Testis (tissue), 2 donors: ENCODE measurements at regions not wholly inside any gene's neighbourhood (a gene's known extent, or its start where the extent isn't known, plus 50 kb on each side); places are given as distances from the start of the nearest gene placed in this dataset.

ENCODE experiments used
- DNase-seq: peaks from one replicate; pipeline ENCODE4 v3.0.0-alpha.2; 2019
- H3K27ac ChIP-seq, 2 donors: fragments of 200-600 bp; sonication (generic); one replicate each; pipeline ENCODE4 v1.5.1; 2019
- H3K27me3 ChIP-seq: fragments of 200-600 bp; sonication (generic); one replicate; pipeline ENCODE4 v1.5.1; 2019
- H3K36me3 ChIP-seq: fragments of 200-600 bp; sonication (generic); one replicate; pipeline ENCODE4 v1.5.1; 2017; ENCODE audit warnings: low read depth; ENCODE audit errors: missing control alignments
- H3K4me1 ChIP-seq: fragments of 200-600 bp; sonication (generic); one replicate; pipeline ENCODE4 v1.5.1; 2019
- H3K4me3 ChIP-seq, 2 donors: fragments of 200-600 bp; sonication (generic); one replicate each; pipeline ENCODE4 v1.5.1; 2017 to 2019
- H3K9me3 ChIP-seq: fragments of 200-600 bp; sonication (generic); one replicate; pipeline ENCODE4 v1.5.1; 2017
- CTCF ChIP-seq, 3 experiments: fragments of 450-650 bp in 2 of 3; fragments of 200-600 bp in 1 of 3; sonication (generic) in 1 of 3; IDR thresholded peaks; one replicate each; pipeline ENCODE4 v1.5.1; 2016 to 2019; ENCODE audit warnings: antibody characterized with exemption in 3 of 3, mild to moderate bottlenecking in 2 of 3, moderate library complexity in 1 of 3
- POLR2A ChIP-seq: fragments of 450-650 bp; IDR thresholded peaks from one replicate; pipeline ENCODE4 v1.6.1; 2017; ENCODE audit warnings: antibody characterized with exemption, mild to moderate bottlenecking, moderate library complexity
- WGBS, 2 donors: methylation state at CpG; one replicate each; pipeline ENCODE4 v1.1.5; 2018; 5-methylcytosine and 5-hydroxymethylcytosine counted together
- intact Hi-C: fragments of 100-400 bp; cut with DNase I; formaldehyde crosslinking; loops from one replicate; pipeline ENCODE4 v1.15.1; 2023; ENCODE audit warnings: low total_unique reads

GRCh38 chr13:26456650-26457049, 100.8 kb upstream of the WASF3 start:
- Histone ChIP-seq H3K4me1 (peaks cover 11% of the 10 kb centered on the region), H3K4me3 (no peak overlapping the region), H3K27me3 (no peaks in the 10 kb centered on the region), H3K27ac (no peak overlapping the region), H3K36me3 (no peaks in the 10 kb centered on the region), H3K9me3 (no peaks in the 10 kb centered on the region)
- intact Hi-C loops = no loop called here
- no peak for DNase-seq
- 72 to 83% methylated on average over 2 of the region's 2 CpGs for WGBS, 2 donors
- no peak for TF ChIP-seq CTCF (IDR thresholded peaks at IDR 0.05)
- TF ChIP-seq POLR2A = no peak

GRCh38 chr13:26457212-26457611, 100.3 kb upstream of the WASF3 start:
- TF ChIP-seq CTCF (IDR thresholded peaks at IDR 0.05) (no peak), POLR2A (no peak)

GRCh38 chr13:26458196-26458749, 99.2 kb upstream of the WASF3 start:
- TF ChIP-seq POLR2A (no peak), CTCF (IDR thresholded peaks at IDR 0.05) (no peak)
- Histone ChIP-seq H3K4me1 (peaks cover 11% of the 10 kb centered on the region), H3K9me3 (no peaks in the 10 kb centered on the region), H3K36me3 (no peaks in the 10 kb centered on the region), H3K27me3 (no peaks in the 10 kb centered on the region), H3K4me3 (no peak overlapping the region), H3K27ac (no peak overlapping the region)
- intact Hi-C loops = no loop called here
- 52 to 64% methylated on average over 10 of the region's 10 CpGs for WGBS, 2 donors
- DNase-seq = no peak

More at GRCh38 chr13:26457212-26457611, 100.3 kb upstream of the WASF3 start:
- no peaks in the 10 kb centered on the region for H3K9me3 ChIP-seq
- DNase-seq = no peak
- no peaks in the 10 kb centered on the region for H3K27me3 ChIP-seq
- H3K4me3 ChIP-seq = no peak overlapping the region
- intact Hi-C loops = no loop called here
- H3K27ac ChIP-seq = no peak overlapping the region
- peaks cover 11% of the 10 kb centered on the region for H3K4me1 ChIP-seq
- no peaks in the 10 kb centered on the region for H3K36me3 ChIP-seq

GRCh38 chr13:26459276-26460131, 98.0 kb upstream of the WASF3 start:
- Histone ChIP-seq H3K27me3 (no peaks in the 10 kb centered on the region), H3K4me3 (no peak overlapping the region), H3K36me3 (no peaks in the 10 kb centered on the region), H3K9me3 (no peaks in the 10 kb centered on the region), H3K4me1 (peaks cover 11% of the 10 kb centered on the region), H3K27ac (peak overlapping the region; percentile 18 to 66)
- intact Hi-C loops = no loop called here
- WGBS, 2 donors = 45 to 68% methylated on average over 9 of the region's 9 CpGs
- DNase-seq = no peak
- no peak for TF ChIP-seq CTCF (IDR thresholded peaks at IDR 0.05)
- no peak for TF ChIP-seq POLR2A

GRCh38 chr13:26460648-26461047, 96.8 kb upstream of the WASF3 start:
- Histone ChIP-seq H3K36me3 (no peaks in the 10 kb centered on the region), H3K4me1 (peaks cover 11% of the 10 kb centered on the region), H3K9me3 (no peaks in the 10 kb centered on the region), H3K4me3 (no peak overlapping the region), H3K27ac (peak overlapping the region in 1 of 2 donors; percentile 56), H3K27me3 (no peaks in the 10 kb centered on the region)
- 38 to 61% methylated on average over 6 of the region's 6 CpGs for WGBS, 2 donors
- TF ChIP-seq CTCF (IDR thresholded peaks at IDR 0.05) = no peak
- TF ChIP-seq POLR2A = no peak
- intact Hi-C loops = no loop called here
- DNase-seq = peak; percentile 86
